Activated CD4-positive, alpha-beta T cell treated with anti-CD3 and anti-CD28 coated beads, Interleukin-2, amount 10 ng/mL, durations not matched to agents 24 days and 14 days (primary cell): ENCODE measurements at regions not wholly inside any gene's neighbourhood (a gene's known extent, or its start where the extent isn't known, plus 50 kb on each side); places are given as distances from the start of the nearest gene placed in this dataset.
"Not testable (repeated sequence)": the region's sequence is repeated elsewhere in the genome, so short reads cannot be mapped to it uniquely, and the experiment has no call there.

ENCODE experiments used
- DNase-seq: peaks from one replicate; pipeline ENCODE4 v3.0.0; 2022
- H3K27ac Mint-ChIP-seq: one replicate; pipeline ENCODE4 v1.8.0; 2022; ENCODE audit warnings: mild to moderate bottlenecking, mixed read lengths
- H3K27me3 Mint-ChIP-seq: one replicate; pipeline ENCODE4 v1.8.0; 2022; ENCODE audit warnings: mixed read lengths
- H3K36me3 Mint-ChIP-seq: one replicate; pipeline ENCODE4 v1.8.0; 2022; ENCODE audit warnings: low read depth, mild to moderate bottlenecking, mixed read lengths
- H3K4me1 Mint-ChIP-seq: one replicate; pipeline ENCODE4 v1.8.0; 2021; ENCODE audit warnings: mixed read lengths
- H3K4me3 Mint-ChIP-seq: one replicate; pipeline ENCODE4 v1.8.0; 2022; ENCODE audit warnings: mild to moderate bottlenecking, moderate library complexity, mixed read lengths
- H3K9me3 Mint-ChIP-seq: one replicate; pipeline ENCODE4 v1.8.0; 2021; ENCODE audit warnings: mixed read lengths
- intact Hi-C: fragments of 100-400 bp; cut with micrococcal nuclease; formaldehyde crosslinking; loops from one replicate; pipeline ENCODE4 v1.15.1; 2023

GRCh38 chr10:20677340-20677739 is 219.8 kb downstream of the NEBL start:
- no peak for DNase-seq
- no peaks in the 10 kb centered on the region for H3K27me3 Mint-ChIP-seq
- H3K27ac Mint-ChIP-seq = no peak overlapping the region
- no peak overlapping the region for H3K4me3 Mint-ChIP-seq
- H3K36me3 Mint-ChIP-seq = no peaks in the 10 kb centered on the region
- intact Hi-C loops = no loop called here
- H3K9me3 Mint-ChIP-seq = peaks cover 3% of the 10 kb centered on the region
- no peaks in the 10 kb centered on the region for H3K4me1 Mint-ChIP-seq

GRCh38 chr10:20674926-20675325 is 222.2 kb downstream of the NEBL start:
- intact Hi-C loops = no loop called here
- DNase-seq = no peak
- Mint-ChIP-seq H3K36me3 (no peaks in the 10 kb centered on the region), H3K27ac (no peak overlapping the region), H3K9me3 (peaks cover 3% of the 10 kb centered on the region), H3K4me3 (no peak overlapping the region), H3K4me1 (no peaks in the 10 kb centered on the region), H3K27me3 (no peaks in the 10 kb centered on the region)

- Mint-ChIP-seq H3K36me3 (no peaks in the 10 kb centered on the region), H3K4me1 (no peaks in the 10 kb centered on the region), H3K27me3 (no peaks in the 10 kb centered on the region), H3K27ac (no peak overlapping the region), H3K9me3 (no peaks in the 10 kb centered on the region), H3K4me3 (no peak overlapping the region)
- no peak for DNase-seq
- intact Hi-C loops = no loop called here
Observed at GRCh38 chr10:20673175-20673574, 223.9 kb downstream of the NEBL start.

- intact Hi-C loops = no loop called here
- Mint-ChIP-seq H3K4me1 (no peaks in the 10 kb centered on the region), H3K9me3 (no peaks in the 10 kb centered on the region), H3K4me3 (no peak overlapping the region), H3K27me3 (no peaks in the 10 kb centered on the region), H3K36me3 (no peaks in the 10 kb centered on the region), H3K27ac (no peak overlapping the region)
- no peak for DNase-seq
Observed at GRCh38 chr10:20672741-20673140, 224.4 kb downstream of the NEBL start.

- H3K9me3 Mint-ChIP-seq = no peaks in the 10 kb centered on the region
- H3K27me3 Mint-ChIP-seq = no peaks in the 10 kb centered on the region
- intact Hi-C loops = no loop called here
Observed at GRCh38 chr10:20670579-20670978, 226.5 kb downstream of the NEBL start.

GRCh38 chr10:20668985-20669384 is 228.1 kb downstream of the NEBL start:
- intact Hi-C loops = no loop called here
- Mint-ChIP-seq H3K4me1 (no peaks in the 10 kb centered on the region), H3K36me3 (no peaks in the 10 kb centered on the region), H3K27ac (no peak overlapping the region), H3K27me3 (no peaks in the 10 kb centered on the region), H3K9me3 (no peaks in the 10 kb centered on the region), H3K4me3 (no peak overlapping the region)
- DNase-seq = no peak

More at GRCh38 chr10:20670579-20670978, 226.5 kb downstream of the NEBL start:
- Mint-ChIP-seq H3K4me1 (no peaks in the 10 kb centered on the region), H3K4me3 (no peak overlapping the region), H3K36me3 (no peaks in the 10 kb centered on the region), H3K27ac (no peak overlapping the region)
- DNase-seq = no peak

- Mint-ChIP-seq H3K27ac (no peak overlapping the region), H3K27me3 (no peaks in the 10 kb centered on the region), H3K4me1 (no peaks in the 10 kb centered on the region), H3K4me3 (no peak overlapping the region), H3K36me3 (no peaks in the 10 kb centered on the region), H3K9me3 (peaks cover 14% of the 10 kb centered on the region)
- DNase-seq = no peak
- intact Hi-C loops = no loop called here
Observed at GRCh38 chr10:20662742-20663141, 234.4 kb downstream of the NEBL start.

- Mint-ChIP-seq H3K27me3 (no peaks in the 10 kb centered on the region), H3K9me3 (peaks cover 19% of the 10 kb centered on the region), H3K36me3 (no peaks in the 10 kb centered on the region), H3K27ac (no peak overlapping the region), H3K4me3 (no peak overlapping the region), H3K4me1 (no peaks in the 10 kb centered on the region)
- intact Hi-C loops = no loop called here
- no peak for DNase-seq
Observed at GRCh38 chr10:20659225-20659624, 237.9 kb downstream of the NEBL start.

GRCh38 chr10:20658158-20658557 is 239.0 kb downstream of the NEBL start:
- H3K4me1 Mint-ChIP-seq = no peaks in the 10 kb centered on the region
- H3K27me3 Mint-ChIP-seq = no peaks in the 10 kb centered on the region
- H3K4me3 Mint-ChIP-seq = no peak overlapping the region
- peaks cover 19% of the 10 kb centered on the region for H3K9me3 Mint-ChIP-seq
- no peak overlapping the region for H3K27ac Mint-ChIP-seq
- intact Hi-C loops = no loop called here
- no peaks in the 10 kb centered on the region for H3K36me3 Mint-ChIP-seq
- no peak for DNase-seq

- no peaks in the 10 kb centered on the region for H3K4me1 Mint-ChIP-seq
- no peak for DNase-seq
- H3K4me3 Mint-ChIP-seq = no peak overlapping the region
Observed at GRCh38 chr10:20656886-20657285, 240.2 kb downstream of the NEBL start.

GRCh38 chr10:20652424-20652823 is 244.7 kb downstream of the NEBL start:
- H3K9me3 Mint-ChIP-seq, H3K27ac Mint-ChIP-seq, H3K27me3 Mint-ChIP-seq, H3K36me3 Mint-ChIP-seq, DNase-seq, intact Hi-C loops, H3K4me1 Mint-ChIP-seq, H3K4me3 Mint-ChIP-seq: not testable (repeated sequence)

More at GRCh38 chr10:20656886-20657285, 240.2 kb downstream of the NEBL start:
- H3K27ac Mint-ChIP-seq = no peak overlapping the region
- H3K36me3 Mint-ChIP-seq = no peaks in the 10 kb centered on the region
- intact Hi-C loops = no loop called here
- H3K9me3 Mint-ChIP-seq = peaks cover 12% of the 10 kb centered on the region
- no peaks in the 10 kb centered on the region for H3K27me3 Mint-ChIP-seq

- H3K27ac Mint-ChIP-seq = no peak overlapping the region
- H3K4me1 Mint-ChIP-seq = no peaks in the 10 kb centered on the region
- H3K9me3 Mint-ChIP-seq = no peaks in the 10 kb centered on the region
- no peak for DNase-seq
- no peaks in the 10 kb centered on the region for H3K36me3 Mint-ChIP-seq
- H3K4me3 Mint-ChIP-seq = no peak overlapping the region
- H3K27me3 Mint-ChIP-seq = no peaks in the 10 kb centered on the region
- intact Hi-C loops = no loop called here
Observed at GRCh38 chr10:20648263-20648874, 248.7 kb downstream of the NEBL start.

- no peak overlapping the region for H3K4me3 Mint-ChIP-seq
Observed at GRCh38 chr10:20647756-20648155, 249.4 kb downstream of the NEBL start.

GRCh38 chr10:20644421-20644820 is 252.7 kb downstream of the NEBL start:
- H3K27me3 Mint-ChIP-seq = no peaks in the 10 kb centered on the region
- H3K36me3 Mint-ChIP-seq = no peaks in the 10 kb centered on the region
- no peaks in the 10 kb centered on the region for H3K4me1 Mint-ChIP-seq
- intact Hi-C loops = no loop called here
- no peak overlapping the region for H3K27ac Mint-ChIP-seq
- H3K4me3 Mint-ChIP-seq = no peak overlapping the region
- no peak for DNase-seq
- H3K9me3 Mint-ChIP-seq = no peaks in the 10 kb centered on the region

More at GRCh38 chr10:20647756-20648155, 249.4 kb downstream of the NEBL start:
- Mint-ChIP-seq H3K27ac (no peak overlapping the region), H3K4me1 (no peaks in the 10 kb centered on the region), H3K27me3 (no peaks in the 10 kb centered on the region), H3K36me3 (no peaks in the 10 kb centered on the region), H3K9me3 (no peaks in the 10 kb centered on the region)
- intact Hi-C loops = no loop called here
- no peak for DNase-seq

GRCh38 chr10:20641605-20642004 is 255.5 kb downstream of the NEBL start:
- Mint-ChIP-seq H3K9me3 (no peaks in the 10 kb centered on the region), H3K27ac (no peak overlapping the region), H3K27me3 (no peaks in the 10 kb centered on the region), H3K4me1 (no peaks in the 10 kb centered on the region), H3K4me3 (no peak overlapping the region), H3K36me3 (no peaks in the 10 kb centered on the region)
- intact Hi-C loops = no loop called here
- DNase-seq = no peak
